K562 (cell line): ENCODE measurements at regions not wholly inside any gene's neighbourhood (a gene's known extent, or its start where the extent isn't known, plus 50 kb on each side); places are given as distances from the start of the nearest gene placed in this dataset.

ENCODE experiments used
- EP300 ChIP-seq: IDR thresholded peaks from 2 replicates; pipeline ENCODE4 v1.6.1; 2012; ENCODE audit warnings: low read length, improper control_type of control experiment
- MED1 ChIP-seq: sonication (generic); formaldehyde crosslinking; IDR thresholded peaks from 2 replicates; pipeline ENCODE4 v1.8.1; 2023; ENCODE audit warnings: missing genetic modification reagents, borderline replicate concordance
- MLLT1 ChIP-seq, 2 experiments: fragments of 450-650 bp; IDR thresholded peaks; 2 replicates each; pipeline ENCODE4 v1.6.1; 2016
- NR0B1 ChIP-seq: fragments of 450-650 bp; IDR thresholded peaks from one replicate; pipeline ENCODE4 v1.6.1; 2018; ENCODE audit warnings: mild to moderate bottlenecking, moderate library complexity; ENCODE audit not compliant: partially characterized antibody
- ZNF263 ChIP-seq: sonication (generic); formaldehyde crosslinking; IDR thresholded peaks from 2 replicates; pipeline ENCODE4 v1.8.0; 2022; ENCODE audit warnings: mild to moderate bottlenecking, missing genetic modification reagents, borderline replicate concordance
- small RNA-seq: library from RNA; depleted of rRNA; stranded (forward); fragments of <200 nt; gene quantifications from one replicate; pipeline ENCODE3, GENCODE V24; 2014

GRCh38 chr5:52204310-52204709 lies 583.4 kb upstream of the ITGA1 start (continued):
- TF ChIP-seq MLLT1 (IDR thresholded peaks at IDR 0.05) = no peak
- no peak for TF ChIP-seq ZNF263 (CRISPR knock-in tag)
- no peak for TF ChIP-seq MED1
- no peak for TF ChIP-seq NR0B1
- TF ChIP-seq EP300 = no peak

Small RNA genes lying in the stretch of these regions (small RNA-seq; reads per million reads assigned to genes)
- gene RNA5SP182 = 0.26 reads per million
